HG02870 (cell line): ENCODE measurements at regions not wholly inside any gene's neighbourhood (a gene's known extent, or its start where the extent isn't known, plus 50 kb on each side); places are given as distances from the start of the nearest gene placed in this dataset.
"Not testable (repeated sequence)": the region's sequence is repeated elsewhere in the genome, so short reads cannot be mapped to it uniquely, and the experiment has no call there.

Experiments used
- ATAC-seq: cut with Tn5 transposase; IDR thresholded peaks from one replicate; pipeline ENCODE4 v1.9.1; 2021; ENCODE audit warnings: mild to moderate bottlenecking, moderate library complexity; ENCODE audit not compliant: unreplicated experiment

DNA sequence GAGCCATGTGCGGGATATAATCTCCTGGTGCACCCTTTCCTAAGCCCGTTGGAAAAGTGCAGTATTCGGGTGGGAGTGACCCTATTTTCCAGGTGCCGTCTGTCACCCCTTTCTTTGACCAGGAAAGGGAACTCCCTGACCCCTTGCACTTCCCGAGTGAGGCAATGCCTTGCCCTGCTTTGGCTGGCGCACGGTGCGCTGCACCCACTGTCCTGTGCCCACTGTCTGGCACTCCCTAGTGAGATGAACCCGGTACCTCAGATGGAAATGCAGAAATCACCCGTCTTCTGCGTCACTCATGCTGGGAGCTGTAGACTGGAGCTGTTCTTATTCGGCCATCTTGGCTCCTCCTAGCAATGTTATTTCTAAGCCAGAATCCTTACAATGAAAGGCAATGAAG lies 121.1 kb downstream of the TAF11L14 start:
- not testable (repeated sequence) for ATAC-seq

DNA sequence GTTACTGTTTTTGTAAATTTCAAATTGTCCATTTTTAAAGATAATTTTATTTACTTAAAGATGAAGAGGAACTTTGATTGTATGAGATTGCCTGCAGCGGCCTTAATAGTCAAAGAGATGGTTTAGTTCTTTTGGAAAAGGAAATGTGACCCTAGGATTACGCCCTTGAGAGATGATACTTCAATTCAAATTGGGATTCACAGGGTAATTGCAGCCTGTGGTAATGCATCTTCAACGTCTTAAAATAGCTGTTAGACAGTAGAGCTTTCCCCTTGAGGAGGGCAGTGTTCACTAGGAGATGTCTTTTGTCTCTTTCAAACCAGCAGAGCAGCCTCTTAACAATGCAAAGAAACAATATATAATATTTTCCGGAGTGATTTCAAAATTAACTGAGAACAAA lies 127.1 kb downstream of the TAF11L14 start:
- no peak for ATAC-seq

DNA sequence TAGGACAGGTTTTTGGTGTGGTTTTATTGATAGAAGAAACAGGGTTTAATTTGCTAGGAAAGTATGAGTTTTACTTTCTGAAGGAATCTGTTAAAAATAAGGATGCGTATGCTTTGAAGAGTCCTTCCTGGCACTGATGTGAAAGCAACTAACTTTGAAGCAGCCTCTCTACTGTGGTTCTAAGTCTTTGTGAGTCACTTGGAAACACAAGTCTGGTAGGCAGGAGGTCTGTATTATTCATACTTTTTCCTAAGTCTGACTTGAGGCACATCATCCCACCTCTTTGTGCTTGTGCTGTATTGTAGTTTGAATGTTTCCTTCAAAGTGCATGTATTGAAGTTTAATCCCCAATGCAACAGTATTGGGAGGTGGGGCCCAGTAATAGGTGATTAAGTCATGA lies 129.0 kb downstream of the TAF11L14 start:
- ATAC-seq: no peak

DNA sequence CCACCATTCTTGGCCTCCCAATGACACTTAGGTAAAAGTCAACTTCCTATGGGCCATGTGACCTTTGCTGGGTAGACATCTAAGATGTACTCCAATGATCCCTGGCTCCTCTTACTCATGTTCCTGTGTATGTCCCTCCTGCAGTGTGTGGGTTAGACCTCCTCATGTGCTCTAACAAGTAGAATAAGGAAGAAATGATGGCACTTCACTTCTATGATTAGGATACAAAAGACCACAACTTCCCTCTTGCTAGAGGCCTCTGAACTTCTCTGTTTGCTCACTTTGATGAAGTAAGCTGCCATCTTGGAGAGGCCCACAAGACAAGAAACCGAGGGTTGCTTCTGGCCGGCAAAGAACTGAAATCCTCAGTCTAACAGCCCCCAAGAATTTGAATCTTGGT lies 131.8 kb downstream of the TAF11L14 start:
- no peak for ATAC-seq

DNA sequence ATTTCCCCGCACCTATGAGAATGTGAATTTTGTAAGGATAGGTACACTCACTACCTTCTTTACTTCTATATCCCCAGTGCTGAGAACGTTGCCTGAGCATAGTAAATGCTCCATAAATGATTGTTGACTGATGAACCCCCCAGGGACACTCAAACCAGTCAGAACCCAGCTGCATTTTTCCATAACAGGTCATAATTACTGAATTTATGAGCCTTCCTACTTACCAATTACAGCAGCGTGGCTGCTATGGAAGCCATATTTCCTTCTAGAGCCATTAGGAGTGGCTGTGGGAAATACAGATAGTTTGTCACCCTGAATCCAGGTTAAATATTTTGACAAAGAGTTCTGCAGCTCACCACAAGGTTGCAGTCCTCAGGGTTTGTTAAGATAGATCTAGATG lies 135.0 kb downstream of the TAF11L14 start:
- ATAC-seq: no peak

DNA sequence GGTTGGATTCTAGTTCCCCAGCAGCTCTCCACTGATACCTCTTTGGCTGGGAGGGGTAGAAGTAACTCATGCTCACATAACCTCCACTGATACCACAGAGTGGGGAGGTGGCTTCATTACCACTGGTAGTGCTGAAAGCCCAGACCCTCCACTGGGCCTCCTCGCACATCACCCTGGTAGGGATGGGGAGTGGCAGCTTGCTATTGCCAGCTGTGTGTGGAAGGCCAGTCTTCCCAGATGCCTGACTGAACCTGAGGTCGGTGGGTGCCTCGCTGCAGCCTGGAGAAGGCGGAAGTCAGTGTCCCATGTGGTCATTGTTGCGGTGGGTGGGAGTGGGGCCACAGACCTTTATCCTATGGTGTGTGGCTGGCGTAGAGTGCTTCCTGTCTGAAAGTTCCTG lies 138.0 kb downstream of the TAF11L14 start:
- no peak for ATAC-seq

DNA sequence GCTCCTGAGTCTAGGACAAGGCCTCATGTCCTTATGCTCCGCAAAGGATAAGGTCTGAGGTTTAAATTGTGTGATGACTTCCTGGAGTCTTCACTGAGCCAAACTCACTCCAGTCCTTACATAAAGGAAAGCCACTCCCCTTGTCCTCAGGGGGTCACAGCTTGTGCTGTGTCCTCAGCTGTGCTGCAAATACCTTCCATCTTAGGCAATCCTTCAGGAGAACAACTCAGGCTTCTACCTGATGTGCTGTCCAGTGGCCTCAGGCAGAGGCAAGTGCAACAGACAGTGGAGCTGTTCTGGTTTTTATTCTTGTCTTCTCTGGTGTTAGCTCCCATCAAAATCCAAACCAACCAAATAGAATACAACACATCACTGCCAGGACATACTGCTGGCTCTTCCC lies 151.5 kb downstream of the TAF11L14 start:
- ATAC-seq: no peak

DNA sequence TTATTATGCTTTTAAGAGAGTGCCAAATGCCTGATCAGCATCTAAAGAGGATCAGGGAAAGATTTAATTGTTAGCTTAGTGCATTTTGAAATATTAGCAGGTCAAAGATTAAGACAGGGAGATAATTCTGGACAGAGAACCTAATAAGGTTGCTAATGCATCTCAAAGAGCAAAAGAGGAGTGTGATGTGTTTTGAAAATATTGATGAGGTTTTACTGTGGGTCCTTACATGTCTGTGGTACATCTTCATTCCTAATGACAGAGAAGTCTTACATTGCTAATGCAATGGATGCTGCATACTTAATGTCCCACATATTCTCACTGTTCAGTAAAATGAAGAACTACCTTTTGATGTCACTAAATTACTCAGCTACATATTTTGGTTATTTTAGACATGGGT lies 154.1 kb downstream of the TAF11L14 start:
- ATAC-seq: no peak

DNA sequence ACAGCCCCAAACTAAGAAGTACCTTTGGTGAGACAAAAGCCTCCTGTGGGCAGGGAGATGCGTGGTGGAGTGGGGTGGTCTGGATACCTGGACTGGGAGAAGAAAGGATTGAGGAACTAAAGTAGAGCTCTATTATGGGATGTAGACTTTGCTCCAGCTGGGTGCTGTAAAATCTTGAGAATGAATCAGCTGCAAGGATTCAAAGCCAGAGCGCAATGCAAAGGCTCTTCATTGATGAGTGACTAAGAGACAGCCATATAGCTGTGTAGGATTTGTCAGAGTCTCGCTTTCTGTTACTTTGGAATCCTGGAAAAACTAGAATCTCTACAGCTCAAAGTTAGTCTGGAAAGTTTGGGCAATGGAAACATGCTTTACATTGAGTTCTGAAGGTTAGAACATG lies 159.9 kb downstream of the TAF11L14 start:
- no peak for ATAC-seq

DNA sequence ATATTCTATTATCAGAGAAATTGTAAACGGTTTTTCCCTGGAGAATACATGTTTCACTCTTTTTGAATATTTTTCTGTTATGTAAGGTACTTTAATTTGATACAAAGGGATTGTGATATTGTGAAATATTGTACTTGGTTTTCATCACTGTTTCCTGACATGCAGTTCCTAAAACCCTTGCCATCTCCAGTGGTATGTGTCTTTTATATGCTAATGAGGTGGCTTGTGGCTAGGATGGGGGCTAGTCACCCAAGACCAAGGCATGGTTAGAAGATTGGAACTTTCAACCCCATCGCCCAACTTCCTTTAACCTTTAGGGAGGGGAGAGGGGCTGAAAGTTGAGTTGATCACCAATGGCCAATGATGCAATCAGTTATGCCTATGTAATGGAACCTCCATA lies 160.6 kb downstream of the TAF11L14 start:
- ATAC-seq: no peak

DNA sequence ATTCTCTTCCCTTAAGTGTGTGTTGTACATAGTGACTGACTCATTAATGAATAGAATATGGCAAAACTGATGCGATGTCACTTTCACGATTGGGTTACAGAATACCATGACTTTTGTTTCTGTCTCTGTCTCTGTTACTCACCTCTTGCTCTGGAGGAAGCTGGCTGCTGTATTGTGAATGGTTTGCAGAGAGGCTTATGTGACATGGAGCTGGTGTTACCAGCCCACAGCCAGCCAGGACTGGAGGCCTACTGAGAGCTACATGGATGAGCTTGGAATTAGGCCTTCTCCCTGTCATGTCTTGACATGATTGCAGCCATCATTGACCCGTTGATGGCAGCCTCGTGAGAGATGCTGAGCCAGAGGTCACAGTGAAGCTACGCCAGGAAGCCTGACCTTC lies 161.9 kb downstream of the TAF11L14 start:
- ATAC-seq: no peak

DNA sequence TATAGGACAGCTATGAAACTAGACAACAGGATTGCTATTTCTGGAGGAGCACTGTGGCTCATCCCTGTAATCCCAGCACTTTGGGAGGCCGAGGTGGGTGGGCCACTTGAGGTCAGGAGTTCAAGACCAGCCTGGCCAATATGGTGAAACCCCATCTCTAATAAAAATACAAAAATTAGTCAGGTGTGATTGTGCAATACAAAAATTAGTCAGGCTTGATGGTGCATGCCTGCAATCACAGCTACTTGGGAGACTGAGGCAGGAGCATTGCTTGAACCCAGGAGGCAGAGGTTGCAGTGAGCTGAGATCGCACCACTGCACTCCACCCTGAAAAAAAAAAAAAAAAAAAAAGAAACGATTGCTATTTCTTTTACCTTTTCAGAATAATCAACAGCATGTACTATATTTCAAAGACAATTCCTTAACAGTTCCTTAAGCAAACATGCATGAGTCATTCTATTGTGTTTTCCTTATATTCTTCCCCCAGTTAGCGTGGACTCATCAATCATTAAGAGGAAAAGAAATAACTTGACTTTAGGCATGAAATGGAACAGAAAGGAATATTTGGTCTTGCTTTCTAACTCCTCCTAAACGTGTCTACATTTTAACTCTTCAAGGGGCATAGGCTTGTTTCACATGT lies 162.6 kb downstream of the TAF11L14 start:
- no peak for ATAC-seq

DNA sequence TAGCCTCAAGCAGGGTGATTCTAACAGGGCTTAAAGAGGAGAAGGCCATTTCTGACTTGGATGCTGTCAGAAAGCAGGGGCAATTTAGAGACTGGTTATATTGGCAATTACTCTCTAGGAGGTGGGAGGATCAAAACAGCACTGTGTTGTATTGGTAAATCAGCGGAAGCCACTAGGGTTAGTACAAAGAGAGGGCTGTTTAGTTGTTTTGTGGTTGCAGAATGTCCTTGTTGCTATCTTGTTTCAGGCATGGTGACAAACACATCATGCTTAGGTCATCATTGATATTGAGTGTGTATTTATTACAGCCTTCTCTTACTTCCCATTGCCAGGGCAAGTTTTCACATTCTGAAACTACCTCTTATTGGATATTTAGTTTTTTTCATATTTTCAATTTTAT lies 165.3 kb downstream of the TAF11L14 start:
- no peak for ATAC-seq

DNA sequence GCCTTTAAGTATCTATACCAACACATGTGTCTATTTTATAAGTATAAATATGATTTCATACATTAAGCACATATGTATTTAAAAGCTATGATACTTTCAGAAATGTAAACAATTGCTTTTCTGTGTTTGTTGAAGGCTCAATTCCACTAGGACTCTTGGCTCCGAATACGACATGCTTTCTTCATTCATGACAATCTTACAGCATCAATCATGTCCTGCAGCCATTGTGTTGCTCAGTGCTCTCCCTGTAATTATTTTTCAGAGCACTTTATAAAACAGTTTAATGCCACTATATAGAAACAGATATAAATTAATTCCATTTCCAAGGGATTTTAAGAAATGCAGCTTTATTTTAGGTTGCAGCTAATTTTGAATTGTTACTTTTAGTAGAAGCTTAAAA lies 167.3 kb downstream of the TAF11L14 start:
- ATAC-seq: no peak

DNA sequence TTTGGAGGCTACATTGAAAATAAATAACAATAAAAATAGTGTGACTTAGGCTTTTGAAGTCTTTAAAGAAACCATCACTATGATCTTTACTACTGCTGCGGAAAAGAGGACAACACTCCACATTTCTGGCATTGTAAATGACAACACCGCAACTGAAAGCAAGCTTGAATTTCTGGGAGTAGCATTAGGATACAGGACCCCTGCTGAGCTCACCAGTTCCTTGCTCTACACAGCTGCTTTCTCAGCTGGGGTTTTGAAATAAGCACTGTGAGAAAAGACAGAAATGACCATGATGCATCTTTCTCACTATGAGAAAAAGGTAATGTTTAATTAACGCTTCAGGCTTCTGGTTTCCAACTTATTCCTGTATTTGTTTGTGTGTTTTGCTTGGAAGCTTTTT lies 168.0 kb downstream of the TAF11L14 start:
- no peak for ATAC-seq

DNA sequence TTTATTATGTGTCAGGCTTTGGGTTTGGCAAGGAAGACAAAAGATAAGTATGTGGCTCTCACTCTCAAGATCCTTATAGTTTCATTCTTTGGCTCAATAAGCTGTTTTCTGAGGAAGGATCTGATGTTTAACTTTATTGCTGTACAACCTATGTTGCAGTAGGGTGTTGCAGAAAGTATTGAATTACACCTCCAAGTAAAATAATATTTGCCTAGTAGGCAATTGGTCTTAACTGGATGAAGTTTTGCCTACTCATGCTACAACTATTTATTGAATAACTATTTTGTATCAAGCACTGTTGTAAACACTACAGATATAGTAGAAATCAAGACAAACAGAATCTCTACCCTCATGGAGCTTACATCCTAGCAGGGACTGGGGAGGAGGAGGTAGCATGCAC lies 169.7 kb downstream of the TAF11L14 start:
- ATAC-seq: no peak

DNA sequence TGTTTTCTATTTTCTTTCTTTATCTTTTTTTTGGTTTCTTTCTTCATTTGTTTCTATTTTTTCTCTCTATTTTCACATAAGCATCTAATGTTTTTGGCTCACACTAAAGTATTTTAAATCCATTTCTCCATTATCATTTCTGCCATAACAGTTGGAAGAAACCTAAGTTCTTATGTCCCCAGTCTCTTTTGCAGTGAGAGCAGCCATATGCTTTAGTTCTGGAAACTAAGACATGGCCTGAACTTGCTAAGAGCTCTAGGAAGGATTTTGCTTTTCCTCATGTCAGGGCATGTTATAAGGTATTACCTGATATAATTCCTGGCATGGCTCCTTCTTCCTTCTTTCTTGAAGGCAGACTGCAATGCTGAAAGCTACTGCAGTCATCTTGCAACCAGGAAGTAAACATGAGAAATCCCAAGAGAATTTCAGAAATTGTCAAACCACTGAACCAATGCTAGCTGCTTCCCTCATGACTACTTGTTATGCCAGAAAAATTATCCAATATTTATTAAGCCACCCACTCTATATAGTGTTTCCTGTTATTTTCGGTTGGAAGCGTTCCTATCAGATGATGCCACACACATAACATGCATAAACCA lies 171.1 kb downstream of the TAF11L14 start:
- ATAC-seq: no peak

DNA sequence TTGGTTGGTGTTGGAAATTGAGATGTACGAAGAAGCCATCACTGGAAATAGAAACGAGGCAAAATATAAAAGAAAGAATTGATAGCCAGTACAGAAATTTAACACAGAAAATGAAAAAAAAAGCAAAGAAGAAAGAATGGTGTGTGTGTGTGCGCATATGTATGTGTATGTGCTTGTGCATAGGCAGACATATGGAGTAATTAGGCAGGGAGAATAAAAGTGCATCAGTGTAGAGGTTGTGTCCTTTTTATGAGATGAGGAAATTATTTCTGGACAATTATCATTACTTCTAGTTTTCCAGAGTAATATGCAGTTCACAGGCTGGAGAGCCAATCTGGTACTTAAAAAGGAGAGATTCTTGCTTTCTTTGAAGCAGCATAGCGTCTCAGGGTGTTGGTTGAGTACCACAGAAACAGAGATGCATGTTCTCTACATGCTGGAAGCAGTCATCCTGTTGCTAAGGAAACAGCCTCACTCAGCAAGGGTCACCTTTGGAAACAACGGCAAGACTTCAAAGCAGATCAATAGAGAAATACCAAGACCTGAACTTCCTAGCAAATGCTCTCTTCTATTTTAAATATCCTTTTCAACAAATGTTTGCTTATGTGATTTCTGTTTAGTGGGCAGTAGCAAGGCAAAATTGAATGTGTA lies 172.7 kb downstream of the TAF11L14 start:
- ATAC-seq: no peak

DNA sequence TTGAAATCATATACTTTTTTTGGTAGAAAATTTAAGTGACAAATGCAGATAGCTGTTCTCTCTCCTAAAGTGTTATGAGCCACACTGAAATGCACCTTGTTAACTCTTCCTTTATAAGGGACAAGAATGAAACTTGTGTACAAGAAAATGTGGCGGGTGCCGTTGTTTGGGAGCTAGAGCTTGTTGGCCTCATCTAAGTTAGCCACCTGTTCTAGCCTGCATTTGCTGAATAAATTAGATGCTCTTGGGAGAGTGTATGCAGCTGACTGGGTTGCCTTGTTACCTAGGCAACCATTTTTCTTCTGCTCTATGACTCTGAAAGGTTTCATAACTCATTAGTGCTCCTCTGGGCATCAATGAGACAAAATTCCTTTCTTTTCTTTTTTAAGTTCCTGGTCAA lies 174.3 kb downstream of the TAF11L14 start:
- ATAC-seq: no peak

DNA sequence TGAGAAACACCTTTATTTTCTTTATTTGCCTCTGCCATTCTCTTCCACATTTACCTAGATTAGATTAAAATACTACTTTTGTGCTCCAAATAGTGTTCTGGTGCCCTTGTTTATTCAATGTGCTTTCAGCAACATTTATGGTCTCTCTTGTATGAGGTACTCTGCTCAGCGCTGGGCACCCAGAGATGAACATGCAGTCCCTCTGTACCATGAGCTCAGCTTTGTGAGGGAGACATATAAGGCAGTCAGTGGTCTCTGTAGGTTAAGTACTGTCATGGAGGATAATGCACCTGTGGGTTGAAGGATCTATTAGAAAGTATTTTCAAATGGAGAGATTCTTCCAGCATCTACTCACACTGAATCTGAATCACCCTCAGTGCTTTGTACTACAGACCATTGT lies 176.5 kb downstream of the TAF11L14 start:
- ATAC-seq: no peak

DNA sequence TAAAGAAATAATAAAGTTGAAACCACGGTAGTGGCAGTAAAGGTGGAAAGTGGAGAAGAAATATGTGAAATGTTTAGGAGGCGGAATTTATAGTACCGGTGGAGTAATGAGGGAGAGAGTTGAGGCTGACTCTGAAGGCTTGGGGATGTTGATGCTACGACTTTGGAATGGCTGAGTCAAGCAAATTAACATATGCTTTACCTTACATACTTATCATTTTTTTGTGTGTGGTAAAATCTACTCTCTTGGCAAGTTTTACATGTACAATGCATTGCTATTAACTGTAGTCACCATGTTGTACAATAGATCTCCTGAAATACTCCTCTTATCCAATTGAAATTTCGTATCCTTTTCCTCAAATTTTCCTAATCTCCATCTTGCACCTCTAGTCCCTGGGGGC lies 179.0 kb downstream of the TAF11L14 start:
- no peak for ATAC-seq

DNA sequence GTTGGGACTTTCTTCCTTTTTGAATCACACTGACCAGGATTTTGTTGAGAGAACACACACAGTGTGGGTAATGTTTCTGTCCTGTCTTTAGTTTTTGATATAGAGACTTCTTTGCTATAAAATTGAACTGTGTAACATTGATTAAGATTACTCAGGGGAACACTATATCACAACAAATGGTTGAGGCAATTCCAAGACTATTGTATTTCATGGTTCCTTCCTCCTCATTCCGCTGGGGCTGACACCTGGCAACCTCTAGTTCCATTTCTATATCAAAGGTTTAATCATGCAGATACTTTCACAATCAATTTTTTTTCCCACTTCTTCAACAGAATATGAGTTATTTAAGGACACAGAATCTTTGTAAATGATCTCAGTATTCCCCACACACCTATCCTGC lies 182.2 kb downstream of the TAF11L14 start:
- no peak for ATAC-seq

DNA sequence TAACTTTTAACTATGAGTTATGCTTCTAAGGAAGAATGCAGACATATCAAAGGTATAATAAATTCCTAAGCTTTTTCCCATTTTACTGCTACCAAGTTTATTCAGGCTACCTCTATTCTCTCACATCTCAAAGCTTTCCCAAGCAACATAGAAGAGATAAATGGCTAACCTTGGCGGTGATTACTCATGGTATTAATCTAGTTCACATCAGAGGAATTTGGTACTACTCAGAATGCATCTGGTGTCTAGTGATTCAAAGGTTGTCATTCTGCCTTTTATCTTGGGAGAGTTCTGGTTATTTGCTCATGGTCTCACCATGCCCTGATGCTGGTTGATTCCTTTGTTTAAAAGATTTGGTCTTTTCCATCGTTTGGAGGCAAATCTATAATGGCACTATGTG lies 182.7 kb downstream of the TAF11L14 start:
- no peak for ATAC-seq
